B cell (primary cell): ENCODE measurements at regions not wholly inside any gene's neighbourhood (a gene's known extent, or its start where the extent isn't known, plus 50 kb on each side); places are given as distances from the start of the nearest gene placed in this dataset.

ENCODE experiments used
- CTCF ChIP-seq: fragments of 200-600 bp; IDR thresholded peaks from one replicate; pipeline ENCODE4 v1.8.0; 2022; ENCODE audit warnings: antibody characterized with exemption, mild to moderate bottlenecking
- EZH2 ChIP-seq: IDR thresholded peaks from 2 replicates; pipeline ENCODE4 v1.6.1; 2012; ENCODE audit warnings: borderline replicate concordance, low read depth, mild to moderate bottlenecking, moderate library complexity, low read length; ENCODE audit not compliant: insufficient read depth, poor library complexity, severe bottlenecking

DNA sequence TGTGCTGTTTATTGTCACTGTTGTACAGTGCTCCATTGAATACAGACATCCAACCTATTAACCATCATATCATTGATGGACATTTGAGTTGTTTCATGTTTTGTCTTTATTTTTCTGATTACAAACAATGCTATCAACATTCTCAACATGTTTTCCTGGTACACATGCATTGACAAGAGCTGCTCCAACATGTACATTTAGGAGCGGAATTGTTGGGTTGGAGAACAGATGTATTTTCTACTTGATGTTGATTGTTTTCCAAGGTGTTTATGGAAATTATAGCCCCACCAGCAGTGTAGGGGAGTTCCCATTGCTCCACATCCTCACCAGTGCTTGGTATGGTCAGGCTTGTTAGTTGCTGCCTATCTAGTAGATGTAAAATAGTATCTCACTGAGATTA is 204.1 kb upstream of the CLINT1 start:
- TF ChIP-seq CTCF (no peak), EZH2 (no peak)
